ENCODE measurements at regions not wholly inside any gene's neighbourhood (a gene's known extent, or its start where the extent isn't known, plus 50 kb on each side); places are given as distances from the start of the nearest gene placed in this dataset.
"Not testable (repeated sequence)": the region's sequence is repeated elsewhere in the genome, so short reads cannot be mapped to it uniquely, and the experiment has no call there.

GRCh38 chr4:4663028-4663427, 121.2 kb upstream of the STX18 start:
- no peak for DNase-seq

- DNase-seq: no peak
These were observed 120.4 kb upstream of the STX18 start for GRCh38 chr4:4662230-4662629.

GRCh38 chr4:4659871-4660651, 118.2 kb upstream of the STX18 start:
- peak; percentile 71 for DNase-seq

GRCh38 chr4:4658052-4658451, 116.2 kb upstream of the STX18 start:
- DNase-seq: peak; percentile 61

- DNase-seq: no peak
These were observed 115.1 kb upstream of the STX18 start for GRCh38 chr4:4656977-4657376.

- no peak for DNase-seq
These were observed 114.1 kb upstream of the STX18 start for GRCh38 chr4:4655901-4656300.

GRCh38 chr4:4655011-4655410, 113.2 kb upstream of the STX18 start:
- peak; percentile 83 for DNase-seq

GRCh38 chr4:4651811-4652755, 110.2 kb upstream of the STX18 start:
- peak; percentile 71 for DNase-seq

GRCh38 chr4:4647041-4647440, 105.2 kb upstream of the STX18 start:
- no peak for DNase-seq

GRCh38 chr4:4645743-4646142, 103.9 kb upstream of the STX18 start:
- DNase-seq: no peak

GRCh38 chr4:4644277-4644676, 102.4 kb upstream of the STX18 start:
- not testable (repeated sequence) for DNase-seq

GRCh38 chr4:4643743-4644142, 101.9 kb upstream of the STX18 start:
- DNase-seq: not testable (repeated sequence)

- DNase-seq: no peak
These were observed 101.5 kb upstream of the STX18 start for GRCh38 chr4:4643306-4643705.

- no peak for DNase-seq
These were observed 100.7 kb upstream of the STX18 start for GRCh38 chr4:4642496-4643000.

GRCh38 chr4:4641661-4642495, 100.0 kb upstream of the STX18 start:
- DNase-seq: peak; percentile 58

- DNase-seq: no peak
These were observed 99.4 kb upstream of the STX18 start for GRCh38 chr4:4641254-4641653.

GRCh38 chr4:4640692-4641091, 98.8 kb upstream of the STX18 start:
- peak; percentile 87 for DNase-seq

- no peak for DNase-seq
These were observed 97.5 kb upstream of the STX18 start for GRCh38 chr4:4639370-4639769.

GRCh38 chr4:4637710-4638109, 95.9 kb upstream of the STX18 start:
- no peak for DNase-seq

- DNase-seq: no peak
These were observed 91.6 kb upstream of the STX18 start for GRCh38 chr4:4633431-4633830.

GRCh38 chr4:4631150-4631549, 89.3 kb upstream of the STX18 start:
- no peak for DNase-seq

- DNase-seq: peak; percentile 24
These were observed 86.1 kb upstream of the STX18 start for GRCh38 chr4:4627906-4628305.

GRCh38 chr4:4627111-4627510, 85.3 kb upstream of the STX18 start:
- peak; percentile 56 for DNase-seq

Measured in islet precursor cell (in vitro differentiated cells).